ENCODE measurements at regions not wholly inside any gene's neighbourhood (a gene's known extent, or its start where the extent isn't known, plus 50 kb on each side); places are given as distances from the start of the nearest gene placed in this dataset.

DNA sequence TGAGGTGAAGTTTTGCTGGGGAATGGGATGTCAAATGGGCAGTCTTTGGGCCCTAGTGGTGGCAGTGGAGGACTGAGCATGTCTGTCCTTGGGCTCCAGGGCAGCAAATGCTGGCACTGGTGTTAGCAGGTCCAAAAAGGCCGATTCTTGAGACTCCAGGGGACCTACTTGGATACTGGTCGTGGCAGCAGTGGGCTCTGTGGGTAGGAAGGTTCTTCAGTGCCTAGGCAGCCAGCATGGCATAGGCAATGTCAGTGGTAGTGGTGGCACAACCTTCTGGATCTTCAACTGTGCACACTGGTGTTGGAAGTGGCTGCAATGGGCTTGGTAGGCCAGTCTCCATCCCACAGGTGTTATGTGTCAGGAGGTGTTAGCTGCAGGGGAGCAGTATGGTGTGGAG is 334.7 kb upstream of the KITLG start:
- intact Hi-C loops (cut with DNase I): no loop called here
- H3K27ac ChIP-seq: no peak overlapping the region
- DNase-seq: no peak
- no peak overlapping the region for H3K9ac ChIP-seq (ENCODE audit: low read depth in 2 of 2, low read length in 2 of 2)
- H3K4me1 ChIP-seq: no peaks in the 10 kb centered on the region
- TF ChIP-seq CTCF (IDR thresholded peaks at IDR 0.05): no peak
- H3K4me3 ChIP-seq: no peak overlapping the region
- H3K27me3 ChIP-seq: no peaks in the 10 kb centered on the region
- H3K9me3 ChIP-seq: no peaks in the 10 kb centered on the region
- H3K36me3 ChIP-seq: no peaks in the 10 kb centered on the region

GRCh38 chr12:88909510-88909909 is 329.2 kb upstream of the KITLG start:
- TF ChIP-seq CTCF (IDR thresholded peaks at IDR 0.05): no peak
- Histone ChIP-seq H3K4me1 (no peaks in the 10 kb centered on the region), H3K4me3 (no peak overlapping the region), H3K36me3 (no peaks in the 10 kb centered on the region), H3K9ac (ENCODE audit: low read depth in 2 of 2, low read length in 2 of 2) (no peak overlapping the region), H3K9me3 (no peaks in the 10 kb centered on the region), H3K27me3 (no peaks in the 10 kb centered on the region), H3K27ac (no peak overlapping the region)
- no peak for DNase-seq
- intact Hi-C loops (cut with DNase I): no loop called here

DNA sequence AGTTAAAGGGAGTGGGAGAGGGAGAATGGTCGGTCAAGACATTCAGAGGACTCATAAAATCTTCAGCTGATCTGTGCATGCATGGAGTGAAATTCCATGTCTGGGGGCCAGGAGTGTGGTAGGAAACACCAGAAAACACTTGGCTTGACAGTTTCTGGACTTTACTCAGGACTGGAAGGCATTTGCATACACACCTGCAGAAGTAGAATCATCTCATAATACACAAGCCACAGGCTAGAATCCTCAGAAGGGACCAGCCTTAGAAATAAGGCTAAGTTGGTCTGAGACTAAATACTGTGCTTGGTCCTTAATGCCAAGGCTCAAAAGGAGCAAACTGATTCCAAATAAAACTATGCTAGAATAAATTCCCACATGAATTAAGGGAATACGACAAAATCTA is 328.1 kb upstream of the KITLG start:
- Histone ChIP-seq H3K27me3 (no peaks in the 10 kb centered on the region), H3K36me3 (no peaks in the 10 kb centered on the region), H3K9ac (ENCODE audit: low read depth in 2 of 2, low read length in 2 of 2) (no peak overlapping the region), H3K4me3 (no peak overlapping the region), H3K27ac (no peak overlapping the region), H3K4me1 (no peaks in the 10 kb centered on the region), H3K9me3 (no peaks in the 10 kb centered on the region)
- no peak for DNase-seq
- TF ChIP-seq CTCF (IDR thresholded peaks at IDR 0.05): no peak
- intact Hi-C loops (cut with DNase I): no loop called here

DNA sequence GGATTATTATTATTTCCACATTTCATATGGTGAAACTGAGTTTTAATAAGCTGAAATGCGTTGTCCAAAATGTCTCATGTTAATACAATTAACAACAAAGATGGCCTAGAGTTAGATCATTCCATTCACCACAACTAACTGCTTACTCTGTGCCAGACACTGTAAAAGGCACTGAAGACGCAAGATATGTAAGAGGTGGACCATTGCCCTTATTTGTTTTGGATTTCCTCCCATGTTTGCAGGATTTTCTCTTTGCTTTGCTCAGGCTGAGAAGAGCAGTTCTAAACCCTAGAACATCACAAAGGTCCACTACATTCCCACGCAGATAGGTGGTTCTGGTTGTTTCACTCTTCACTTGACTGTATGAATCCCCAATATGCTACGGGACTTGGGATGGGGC is 324.4 kb upstream of the KITLG start:
- H3K27ac ChIP-seq: no peak overlapping the region
- H3K4me3 ChIP-seq: no peak overlapping the region
- H3K9ac ChIP-seq (ENCODE audit: low read depth in 2 of 2, low read length in 2 of 2): no peak overlapping the region
- DNase-seq: no peak
- H3K9me3 ChIP-seq: no peaks in the 10 kb centered on the region
- H3K27me3 ChIP-seq: no peaks in the 10 kb centered on the region
- intact Hi-C loops (cut with DNase I): no loop called here
- H3K4me1 ChIP-seq: no peaks in the 10 kb centered on the region
- TF ChIP-seq CTCF (IDR thresholded peaks at IDR 0.05): no peak
- no peaks in the 10 kb centered on the region for H3K36me3 ChIP-seq

- Histone ChIP-seq H3K9ac (ENCODE audit: low read depth in 2 of 2, low read length in 2 of 2) (no peak overlapping the region), H3K4me3 (no peak overlapping the region), H3K27me3 (no peaks in the 10 kb centered on the region), H3K9me3 (no peaks in the 10 kb centered on the region), H3K36me3 (no peaks in the 10 kb centered on the region), H3K4me1 (no peaks in the 10 kb centered on the region), H3K27ac (no peak overlapping the region)
- TF ChIP-seq CTCF (IDR thresholded peaks at IDR 0.05): no peak
- DNase-seq: no peak
- intact Hi-C loops (cut with DNase I): no loop called here
These were observed 323.1 kb upstream of the KITLG start for GRCh38 chr12:88903333-88903732.

GRCh38 chr12:88897723-88898122 is 317.5 kb upstream of the KITLG start:
- Histone ChIP-seq H3K9ac (ENCODE audit: low read depth in 2 of 2, low read length in 2 of 2) (no peak overlapping the region), H3K36me3 (no peaks in the 10 kb centered on the region), H3K27ac (no peak overlapping the region), H3K9me3 (no peaks in the 10 kb centered on the region), H3K27me3 (no peaks in the 10 kb centered on the region), H3K4me3 (no peak overlapping the region), H3K4me1 (no peaks in the 10 kb centered on the region)
- no peak for TF ChIP-seq CTCF (IDR thresholded peaks at IDR 0.05)
- intact Hi-C loops (cut with DNase I): no loop called here
- DNase-seq: no peak

All from colonic mucosa (tissue), 4 donors.